NCI-H748 treated with DMSO at 0.1 percent for 48 hours (cell line): ENCODE measurements at regions not wholly inside any gene's neighbourhood (a gene's known extent, or its start where the extent isn't known, plus 50 kb on each side); places are given as distances from the start of the nearest gene placed in this dataset.
"Not testable (repeated sequence)": the region's sequence is repeated elsewhere in the genome, so short reads cannot be mapped to it uniquely, and the experiment has no call there.

Experiments
- DNase-seq: peaks from one replicate; lab custom pipeline; 2025; lab: John Stamatoyannopoulos, UW

DNA sequence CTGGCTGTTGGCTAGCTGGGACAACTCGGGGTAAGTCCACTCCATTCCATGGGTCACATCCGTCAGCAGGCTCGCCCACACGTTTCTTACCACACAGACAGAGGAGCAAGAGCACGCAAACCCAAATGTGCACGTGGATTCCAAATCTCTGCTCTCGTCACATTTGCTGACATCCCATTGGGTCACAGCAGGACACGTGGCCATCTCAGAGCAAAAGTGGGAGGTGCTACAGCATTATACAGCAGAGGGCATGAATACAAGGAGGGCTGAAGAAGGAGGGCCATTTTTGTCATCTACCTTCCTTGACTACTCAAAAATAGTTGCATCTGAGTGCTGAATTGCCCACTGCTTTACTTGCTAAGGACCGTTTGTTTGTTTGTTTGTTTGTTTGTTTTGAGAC lies 84.7 kb downstream of the RBBP6 start:
- no peak for DNase-seq

DNA sequence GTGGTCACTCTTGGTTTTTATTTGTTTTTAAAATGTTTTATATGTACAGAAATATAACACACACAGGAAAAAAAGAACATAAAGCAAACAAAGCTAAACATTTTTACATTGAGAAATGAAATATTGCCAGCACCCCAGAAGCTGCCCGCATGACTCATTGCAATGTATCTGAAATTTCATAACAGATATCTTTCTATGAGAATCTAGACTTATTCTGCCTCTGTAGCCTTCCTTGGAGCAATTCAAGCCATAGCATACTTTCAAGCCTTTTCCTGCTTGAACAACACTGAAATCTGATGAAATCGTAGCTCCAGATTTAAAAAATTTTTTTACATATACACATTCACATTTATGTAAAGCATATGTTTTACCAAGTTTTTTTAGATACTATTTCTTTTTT lies 86.9 kb downstream of the RBBP6 start:
- no peak for DNase-seq

DNA sequence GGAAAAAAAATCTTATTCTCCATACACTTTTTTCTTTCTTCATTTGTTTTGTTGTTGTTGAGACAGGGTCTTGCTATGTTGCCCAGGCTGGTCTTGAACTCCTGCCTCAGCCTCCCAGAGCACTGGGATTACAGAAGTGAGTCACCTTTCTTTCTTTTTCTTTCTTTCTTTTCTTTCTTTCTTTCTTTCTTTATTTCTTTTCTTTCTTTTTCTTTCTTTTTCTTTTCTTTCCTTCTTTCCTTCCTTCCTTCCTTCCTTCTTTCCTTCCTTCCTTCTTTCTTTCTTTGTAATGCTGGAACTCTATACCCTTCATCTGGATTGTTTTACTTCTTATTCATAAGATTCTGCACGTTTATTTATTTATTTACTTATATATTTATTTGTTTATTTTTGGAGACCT lies 94.5 kb upstream of the TNRC6A start:
- DNase-seq, result no peak

DNA sequence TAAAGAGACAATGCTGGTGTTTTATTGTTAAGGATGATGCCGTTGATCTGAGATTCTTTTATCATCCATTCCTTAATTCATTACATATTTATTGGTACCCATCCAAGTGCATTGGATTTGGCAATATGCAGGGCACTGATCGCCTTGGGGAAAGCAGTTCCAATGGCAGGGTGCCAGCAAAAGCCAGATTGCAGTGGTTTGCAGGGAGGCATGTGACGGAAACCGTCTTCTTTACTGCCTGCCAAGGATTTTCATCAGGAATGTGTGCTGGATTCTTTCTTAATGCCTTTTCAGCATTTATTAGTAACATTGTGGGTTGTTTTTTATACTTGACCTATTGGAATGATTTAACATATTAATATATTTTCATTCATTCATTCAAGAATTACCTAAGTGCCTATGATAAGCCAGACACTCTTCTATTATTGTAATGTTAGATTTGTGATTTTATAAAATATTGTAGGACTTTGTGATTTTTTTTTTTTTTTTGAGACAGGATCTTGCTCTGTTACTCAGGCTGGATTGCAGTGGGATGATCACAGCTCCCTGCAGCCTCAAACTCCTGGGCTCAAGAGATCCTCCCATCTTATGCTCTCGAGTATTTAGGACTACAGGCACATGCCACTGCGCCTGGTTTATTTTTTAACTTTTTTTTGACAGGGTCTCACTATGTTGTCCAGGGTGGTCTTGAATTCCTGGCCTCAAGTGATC lies 93.4 kb upstream of the TNRC6A start:
- DNase-seq, result no peak

DNA sequence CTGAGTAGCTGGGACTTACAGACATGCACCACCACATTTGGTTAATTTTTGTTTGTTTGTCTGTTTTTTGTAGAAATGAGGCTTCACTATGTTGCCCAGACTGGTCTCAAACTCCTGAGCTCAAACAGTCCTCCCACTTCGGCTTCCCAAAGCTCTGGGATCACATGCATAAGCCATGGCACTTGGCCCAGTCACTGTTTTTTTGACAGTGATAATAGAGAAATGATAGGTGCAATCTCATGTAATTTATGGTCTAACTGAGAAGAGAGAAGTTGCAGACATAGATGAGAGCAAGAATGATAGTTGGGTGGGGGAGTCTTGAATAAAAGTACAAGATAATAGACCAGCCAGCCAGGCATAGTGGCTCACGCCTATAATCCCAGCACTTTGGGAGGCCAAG lies 89.7 kb upstream of the TNRC6A start:
- no peak for DNase-seq

DNA sequence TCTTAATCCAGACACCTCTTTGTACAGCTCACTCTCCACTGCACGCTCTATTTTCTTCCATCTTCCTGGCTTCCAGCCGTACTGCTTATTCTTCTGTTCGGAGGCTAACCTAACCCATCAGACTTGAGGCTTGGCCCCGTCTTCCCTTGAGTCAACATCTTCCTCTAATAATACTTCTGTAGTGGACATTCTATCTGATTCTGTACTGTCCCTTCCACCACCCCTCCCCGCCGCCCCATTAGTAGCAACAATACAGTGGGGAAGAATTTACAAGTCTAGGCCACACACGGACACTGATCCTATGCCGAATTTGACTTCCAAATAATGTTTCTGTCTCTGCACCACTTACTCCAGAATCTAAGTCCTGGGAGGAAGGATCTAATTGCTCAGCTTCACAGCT lies 86.0 kb upstream of the TNRC6A start:
- no peak for DNase-seq

DNA sequence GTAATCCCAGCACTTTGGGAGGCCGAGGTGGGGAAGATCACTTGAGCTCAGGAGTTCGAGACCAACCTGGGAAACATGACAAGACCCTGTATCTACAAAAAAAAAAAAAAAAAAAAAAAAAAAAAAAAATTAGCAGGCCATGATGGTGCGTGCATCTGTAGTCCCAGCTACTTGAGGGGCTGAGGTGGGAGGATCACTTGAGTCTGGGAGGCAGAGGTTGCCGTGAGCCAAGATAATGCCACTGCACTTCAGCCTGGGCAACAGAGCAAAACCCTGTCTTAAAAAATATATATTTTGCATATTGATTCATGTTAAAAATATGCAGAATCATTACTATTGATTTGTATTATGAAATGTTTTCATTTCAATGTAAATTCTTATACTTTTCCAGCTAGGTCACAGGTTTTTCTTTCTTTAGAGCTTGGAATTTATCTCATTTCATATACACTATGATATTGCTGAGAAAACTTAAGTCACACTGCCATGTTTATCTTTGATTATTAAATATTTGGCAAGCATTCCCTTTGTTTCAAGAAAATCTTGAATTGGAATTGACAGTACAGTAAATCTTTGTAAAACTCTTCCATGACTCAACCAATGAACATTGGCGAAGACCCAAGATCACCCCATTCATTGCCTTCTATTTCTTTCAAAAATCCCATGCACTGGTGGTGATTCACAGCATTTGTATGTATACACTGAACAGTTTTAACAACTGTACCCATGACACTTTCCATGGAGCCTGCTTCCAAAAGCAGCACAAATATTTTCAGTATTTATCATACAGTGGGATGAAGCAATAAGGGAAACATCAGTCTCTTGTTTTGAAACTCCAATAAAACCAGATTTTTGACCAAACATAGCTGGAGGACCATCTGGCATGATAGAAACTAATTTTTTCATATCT lies 83.5 kb upstream of the TNRC6A start:
- no peak for DNase-seq

DNA sequence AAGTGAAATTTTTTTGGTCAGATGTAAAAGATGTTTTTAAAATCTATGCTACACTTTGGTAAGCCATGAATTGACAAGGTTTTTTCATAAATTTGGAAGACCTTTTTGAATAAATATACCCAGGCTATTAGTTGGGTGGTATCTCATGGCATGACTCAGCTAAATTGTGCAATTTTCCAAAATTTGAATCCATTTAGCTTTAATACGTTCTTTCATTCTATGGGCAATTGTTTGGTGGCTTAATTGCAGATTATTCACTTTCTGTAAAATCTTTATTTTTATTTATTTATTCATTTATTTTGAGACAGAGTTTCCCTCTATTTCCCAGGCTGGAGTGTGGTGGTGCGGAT lies 82.8 kb upstream of the TNRC6A start:
- DNase-seq, result no peak

DNA sequence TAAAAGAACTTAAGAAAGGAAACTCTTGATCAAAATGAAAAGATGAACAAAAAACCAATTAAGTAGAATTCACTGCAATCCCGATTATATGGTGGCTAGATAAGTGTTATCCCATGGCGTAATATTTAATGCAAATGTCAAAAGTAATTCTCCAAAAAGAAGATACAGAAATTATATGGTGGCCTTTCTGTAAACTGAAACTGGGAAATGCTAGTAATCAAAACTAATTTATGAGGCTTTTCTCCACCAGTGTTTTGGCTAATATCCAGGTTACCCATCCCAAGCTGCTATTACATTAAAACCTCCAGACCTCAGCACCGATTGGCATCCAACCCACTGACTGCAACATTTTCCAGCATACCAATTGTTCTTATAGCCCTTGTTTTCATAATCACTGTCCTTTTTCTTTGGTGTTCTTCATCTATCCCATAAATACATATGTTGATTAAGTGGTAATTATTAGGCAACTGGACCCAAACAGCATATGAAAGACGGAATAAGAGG lies 77.2 kb upstream of the TNRC6A start:
- no peak for DNase-seq

DNA sequence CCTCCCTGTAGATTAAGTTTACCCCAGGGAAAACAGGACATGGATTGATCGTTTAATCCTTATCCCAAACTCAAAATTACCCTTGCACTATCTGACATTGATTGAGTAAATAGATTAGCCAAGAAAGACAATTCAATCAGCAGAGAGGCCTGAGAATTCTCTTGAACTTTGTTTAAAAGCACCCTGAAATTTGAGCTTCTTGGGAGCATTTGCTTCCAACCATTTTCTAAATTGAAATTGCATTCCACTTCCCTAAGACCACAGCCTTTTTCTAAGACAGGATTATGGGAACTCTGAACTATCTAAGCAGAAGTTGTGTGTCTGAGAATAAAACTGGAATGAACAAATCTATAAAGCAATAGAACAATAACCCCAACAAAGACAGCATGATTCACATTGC lies 76.6 kb upstream of the TNRC6A start:
- no peak for DNase-seq

DNA sequence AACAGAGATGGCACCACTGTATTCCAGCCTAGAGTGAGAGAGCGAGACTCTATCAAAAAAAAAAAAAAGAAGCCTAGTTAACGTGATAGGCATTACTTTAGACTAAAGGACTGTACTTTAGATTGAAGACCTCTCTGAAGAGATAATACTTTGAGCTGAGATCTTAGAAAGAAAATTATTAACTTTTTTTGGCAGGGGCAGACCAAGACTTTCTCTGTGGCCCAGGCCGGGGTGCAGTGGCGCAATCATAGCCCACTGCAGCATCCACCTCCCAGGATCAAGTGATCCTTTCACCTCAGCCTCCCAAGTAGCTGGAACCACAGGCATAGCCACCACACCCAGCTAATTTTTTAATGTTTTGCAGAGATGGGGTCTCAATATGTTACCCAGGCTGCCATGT lies 75.7 kb upstream of the TNRC6A start:
- no peak for DNase-seq

DNA sequence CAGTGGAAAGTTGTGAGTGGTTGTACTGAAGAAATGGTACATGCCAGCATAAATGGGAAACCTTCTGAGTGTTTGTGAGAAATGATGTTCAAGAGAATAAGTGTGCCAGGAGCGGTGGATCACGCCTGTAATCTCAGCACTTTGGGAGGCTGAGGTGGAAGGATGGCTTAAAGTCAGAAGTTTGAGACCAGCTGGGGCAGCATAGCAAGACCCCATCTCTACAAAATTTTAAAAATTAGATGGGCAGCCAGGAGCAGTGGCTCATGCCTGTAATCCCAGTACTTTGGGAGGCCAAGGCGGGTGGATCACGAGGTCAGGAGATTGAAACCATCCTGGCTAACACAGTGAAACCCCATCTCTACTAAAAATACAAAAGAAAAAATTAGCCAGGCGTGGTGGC lies 63.5 kb upstream of the TNRC6A start:
- not testable (repeated sequence) for DNase-seq

DNA sequence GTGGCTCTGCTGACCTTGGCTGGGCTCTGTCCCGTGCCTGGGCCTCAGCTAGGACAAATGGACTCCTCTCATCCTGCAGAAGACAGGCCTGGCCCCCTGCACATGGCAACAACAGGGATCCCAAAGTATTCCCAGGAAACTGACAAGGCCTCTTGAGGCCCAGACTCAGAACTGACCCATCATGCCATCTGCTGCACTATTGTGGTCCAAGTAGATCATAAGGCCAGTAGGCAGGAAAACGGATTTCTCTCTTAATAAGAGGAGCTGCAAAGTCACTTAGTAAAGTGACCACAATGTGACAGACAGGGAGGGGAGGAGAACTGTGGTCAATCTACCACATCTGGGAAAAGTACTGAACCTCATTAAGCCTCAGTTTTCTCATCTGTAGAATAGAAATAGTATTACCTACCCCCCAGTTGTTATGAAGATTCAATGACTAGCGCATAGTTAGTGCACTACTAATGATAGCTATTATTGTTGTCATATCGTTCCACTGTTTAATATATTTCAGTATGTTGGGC lies 62.1 kb upstream of the TNRC6A start:
- no peak for DNase-seq

DNA sequence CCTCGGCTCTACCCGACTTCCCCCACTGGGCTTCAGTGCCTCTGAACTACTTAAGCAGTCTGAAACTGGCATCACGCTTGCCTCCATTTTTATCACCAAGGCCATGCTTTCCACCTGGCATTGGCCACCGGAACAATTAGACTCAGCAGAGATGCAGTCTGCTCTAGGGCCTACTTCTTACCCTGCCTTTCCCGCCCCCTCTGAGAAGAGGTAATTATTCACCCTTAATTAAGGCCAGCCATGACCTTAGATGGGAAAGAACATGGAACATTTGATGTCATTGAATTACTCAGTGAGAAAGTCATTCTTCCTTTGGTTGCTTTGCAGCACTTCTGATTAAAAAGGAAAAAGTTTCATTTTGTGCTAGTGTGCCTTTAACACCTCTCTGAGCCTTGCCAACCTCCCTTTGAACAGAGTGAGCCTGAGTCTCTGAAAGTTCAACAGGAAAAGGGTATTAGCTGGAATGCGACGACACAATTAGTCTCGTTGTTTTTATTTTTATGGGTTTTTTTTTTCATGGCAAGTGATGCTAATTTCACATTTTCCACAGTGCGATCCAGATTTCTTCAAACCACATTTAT lies 60.9 kb upstream of the TNRC6A start:
- DNase-seq, result no peak

DNA sequence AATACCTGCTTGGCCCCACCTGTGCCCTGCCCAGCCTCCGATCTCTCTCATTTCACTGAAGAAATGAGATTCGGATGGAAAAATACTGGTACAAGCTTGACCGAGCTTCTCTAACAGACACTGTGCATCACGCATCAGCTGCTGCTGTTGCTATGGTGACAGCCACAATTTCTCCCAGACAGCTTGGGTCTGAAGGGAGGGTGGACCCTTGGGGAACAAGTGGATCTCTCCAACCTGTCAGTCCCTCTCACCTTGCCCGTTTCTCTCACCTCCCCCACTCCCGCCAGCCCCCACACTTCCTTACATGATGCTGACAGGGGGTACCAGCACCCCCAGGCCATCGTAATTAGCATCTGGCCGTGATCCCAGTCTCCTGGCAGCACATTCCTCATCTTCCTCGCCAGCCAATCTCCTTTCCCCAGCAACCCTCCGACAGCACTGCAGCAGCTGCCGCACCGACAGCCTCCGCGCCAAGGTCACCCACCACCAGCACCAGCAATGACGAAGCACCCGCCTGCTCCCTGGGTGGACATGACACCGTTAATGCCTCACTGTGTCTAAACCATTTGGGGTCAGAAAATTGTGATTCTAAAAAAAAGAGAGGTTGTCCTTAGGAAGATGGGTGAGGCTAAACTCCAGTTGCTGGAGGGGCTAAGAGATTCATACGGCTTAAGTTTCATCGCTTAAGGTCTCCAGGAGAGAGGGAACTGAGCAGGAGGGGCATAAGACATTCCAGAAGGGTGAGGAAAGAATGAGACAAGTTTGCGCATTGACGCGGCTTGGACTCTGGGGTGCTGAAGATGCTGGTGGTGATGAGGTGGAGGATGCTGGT lies 58.6 kb upstream of the TNRC6A start:
- DNase-seq, result peak; percentile 14

DNA sequence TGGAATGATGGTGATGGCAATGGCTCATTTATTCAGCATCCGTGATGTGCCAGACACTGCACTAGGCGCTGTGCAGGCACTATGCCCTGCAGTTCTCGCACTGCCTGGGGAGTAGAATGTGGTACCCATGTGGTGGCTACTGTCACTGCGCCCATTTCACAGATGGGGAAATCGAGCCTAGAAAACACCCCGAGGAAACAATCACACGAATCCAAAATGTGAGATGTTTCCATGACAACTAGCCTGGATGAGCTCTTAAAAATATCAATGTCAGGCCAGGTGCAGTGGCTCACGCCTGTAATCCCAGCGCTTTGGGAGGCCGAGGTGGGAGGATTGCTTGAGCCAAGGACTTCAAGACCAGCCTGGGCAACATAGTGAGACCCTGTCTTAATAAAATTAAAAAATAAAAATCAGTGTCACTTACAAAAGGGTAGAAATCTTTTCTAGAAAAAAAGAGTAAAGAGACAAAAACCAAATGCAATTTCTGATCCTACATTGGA lies 57.9 kb upstream of the TNRC6A start:
- DNase-seq, result no peak

DNA sequence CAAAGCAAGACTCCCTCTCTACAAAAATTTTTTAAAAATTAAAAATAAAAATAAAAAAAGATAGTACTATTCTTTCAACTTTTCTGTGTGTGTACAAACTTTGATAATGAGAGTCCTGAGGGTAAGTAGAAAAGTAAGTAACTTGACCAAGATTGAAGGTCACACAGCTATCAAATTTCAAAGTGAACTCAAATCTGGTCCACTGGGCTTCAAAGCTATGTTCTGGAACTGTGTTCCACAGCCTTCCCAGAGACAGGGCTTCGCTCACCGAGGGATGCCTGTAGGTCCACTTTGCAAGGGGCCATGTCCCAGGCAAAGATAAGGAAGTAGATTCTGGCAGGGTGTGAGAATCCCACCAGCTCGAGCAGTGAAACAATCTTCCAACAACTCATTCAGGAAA lies 56.3 kb upstream of the TNRC6A start:
- no peak for DNase-seq

DNA sequence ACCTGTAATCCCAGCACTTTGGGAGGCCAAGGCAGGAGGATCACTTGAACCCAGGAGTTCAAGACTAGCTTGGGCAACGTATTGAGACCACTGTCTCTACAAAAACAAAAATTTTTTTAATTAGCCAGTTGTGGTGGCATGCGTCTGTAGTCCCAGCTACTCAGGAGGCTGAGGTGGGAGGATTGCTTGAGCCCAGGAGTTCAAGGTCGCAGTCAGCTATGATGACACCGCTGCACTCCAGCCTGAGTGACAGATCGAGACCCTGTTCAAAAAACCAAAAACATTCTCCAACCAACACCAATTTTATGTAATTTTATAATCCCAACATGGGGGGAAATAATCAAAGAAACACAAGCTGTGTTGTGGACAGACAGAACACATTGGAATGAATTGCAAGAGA lies 54.6 kb upstream of the TNRC6A start:
- no peak for DNase-seq

DNA sequence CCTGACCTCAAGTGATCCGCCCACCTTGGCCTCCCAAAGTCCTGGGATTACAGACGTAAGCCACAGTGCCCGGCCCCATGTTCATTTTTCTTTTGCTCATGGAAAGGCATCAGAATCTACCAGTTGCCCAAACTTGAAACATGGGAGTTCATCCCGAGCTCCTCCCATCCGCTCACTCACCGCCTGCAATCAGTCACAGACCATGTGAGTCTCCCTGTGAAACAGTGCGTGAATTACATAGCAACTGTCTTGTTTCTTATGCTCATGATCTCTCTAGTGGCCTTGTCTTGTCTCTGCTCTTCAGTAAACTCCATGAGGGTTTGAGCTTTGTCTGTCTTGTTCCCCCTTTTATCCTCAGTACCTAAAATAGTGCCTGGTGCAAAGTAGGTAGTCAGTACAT lies 52.1 kb upstream of the TNRC6A start:
- DNase-seq, result no peak
